SU-DHL-6 (cell line): ENCODE measurements at regions not wholly inside any gene's neighbourhood (a gene's known extent, or its start where the extent isn't known, plus 50 kb on each side); places are given as distances from the start of the nearest gene placed in this dataset.

ENCODE experiments used
- H2AFZ ChIP-seq: fragments of 200-600 bp; sonication (generic); 2 replicates; pipeline ENCODE4 v1.6.1; 2014; ENCODE audit warnings: low read depth, mild to moderate bottlenecking, moderate library complexity, mixed read lengths, antibody characterized with exemption, low read length; ENCODE audit not compliant: severe bottlenecking
- H3F3A ChIP-seq: fragments of 200-600 bp; shearing (Covaris generic); 2 replicates; pipeline ENCODE4 v1.6.0; 2016; ENCODE audit warnings: antibody characterized with exemption, mild to moderate bottlenecking; ENCODE audit not compliant: insufficient read depth
- H3K27ac ChIP-seq: fragments of 200-600 bp; sonication (generic); 2 replicates; pipeline ENCODE4 v1.5.1; 2016; ENCODE audit warnings: low read depth, mild to moderate bottlenecking, low read length, moderate library complexity, mixed read lengths
- H3K27me3 ChIP-seq: fragments of 200-600 bp; sonication (generic), shearing (Covaris generic); 2 replicates; pipeline ENCODE4 v1.6.0; 2014; ENCODE audit warnings: mild to moderate bottlenecking, low read length
- H3K36me3 ChIP-seq: fragments of 200-600 bp; sonication (generic); 2 replicates; pipeline ENCODE4 v1.6.1; 2014; ENCODE audit warnings: mild to moderate bottlenecking, low read length, mixed read lengths
- H3K4me2 ChIP-seq: fragments of 300-600, 200-600 bp; shearing (Covaris generic), sonication (generic); 2 replicates; pipeline ENCODE4 v1.6.0; 2014; ENCODE audit warnings: low read length, low read depth, mild to moderate bottlenecking; ENCODE audit not compliant: poor library complexity, severe bottlenecking
- H3K4me3 ChIP-seq: fragments of 200-600 bp; sonication (generic); 2 replicates; pipeline ENCODE4 v1.5.1; 2014; ENCODE audit warnings: antibody characterized with exemption, low read length, mild to moderate bottlenecking, mixed read lengths; ENCODE audit not compliant: insufficient read depth, poor library complexity, severe bottlenecking
- H3K79me2 ChIP-seq: fragments of 200-600 bp; sonication (generic); 2 replicates; pipeline ENCODE4 v1.6.1; 2014; ENCODE audit warnings: mild to moderate bottlenecking, low read length, moderate library complexity; ENCODE audit not compliant: insufficient read depth
- H3K9ac ChIP-seq: fragments of 200-600 bp; sonication (generic); 2 replicates; pipeline ENCODE4 v1.7.0; 2014; ENCODE audit warnings: mild to moderate bottlenecking, low read length
- H3K9me2 ChIP-seq: fragments of 200-600 bp; sonication (generic); replicated peaks from 2 replicates; pipeline ENCODE4 v1.6.1; 2014; ENCODE audit warnings: low read length; ENCODE audit not compliant: insufficient read depth
- H3K9me3 ChIP-seq: fragments of 200-600 bp; sonication (generic); 2 replicates; pipeline ENCODE4 v1.6.1; 2014; ENCODE audit warnings: low read length, mixed read lengths; ENCODE audit not compliant: insufficient read depth
- H4K20me1 ChIP-seq: fragments of 200-600 bp; sonication (generic); 2 replicates; pipeline ENCODE4 v1.6.1; 2014; ENCODE audit warnings: low read depth, mild to moderate bottlenecking, antibody characterized with exemption, low read length, moderate library complexity, mixed read lengths
- EZH2phosphoT487 ChIP-seq: fragments of 200-600 bp; sonication (generic), shearing (Covaris generic); conservative IDR thresholded peaks from 2 replicates; pipeline ENCODE4 v1.6.1; 2018; ENCODE audit warnings: mild to moderate bottlenecking, antibody characterized with exemption, low read length, moderate library complexity, mixed read lengths
- TF ChIP-seq, protein P1 (sequence below): fragments of 200-600 bp; sonication (generic); IDR thresholded peaks from one replicate; pipeline ENCODE4 v1.5.1; 2017; ENCODE audit warnings: antibody characterized with exemption, mild to moderate bottlenecking, low read length, moderate library complexity; ENCODE audit not compliant: insufficient read depth, poor library complexity, severe bottlenecking

DNA sequence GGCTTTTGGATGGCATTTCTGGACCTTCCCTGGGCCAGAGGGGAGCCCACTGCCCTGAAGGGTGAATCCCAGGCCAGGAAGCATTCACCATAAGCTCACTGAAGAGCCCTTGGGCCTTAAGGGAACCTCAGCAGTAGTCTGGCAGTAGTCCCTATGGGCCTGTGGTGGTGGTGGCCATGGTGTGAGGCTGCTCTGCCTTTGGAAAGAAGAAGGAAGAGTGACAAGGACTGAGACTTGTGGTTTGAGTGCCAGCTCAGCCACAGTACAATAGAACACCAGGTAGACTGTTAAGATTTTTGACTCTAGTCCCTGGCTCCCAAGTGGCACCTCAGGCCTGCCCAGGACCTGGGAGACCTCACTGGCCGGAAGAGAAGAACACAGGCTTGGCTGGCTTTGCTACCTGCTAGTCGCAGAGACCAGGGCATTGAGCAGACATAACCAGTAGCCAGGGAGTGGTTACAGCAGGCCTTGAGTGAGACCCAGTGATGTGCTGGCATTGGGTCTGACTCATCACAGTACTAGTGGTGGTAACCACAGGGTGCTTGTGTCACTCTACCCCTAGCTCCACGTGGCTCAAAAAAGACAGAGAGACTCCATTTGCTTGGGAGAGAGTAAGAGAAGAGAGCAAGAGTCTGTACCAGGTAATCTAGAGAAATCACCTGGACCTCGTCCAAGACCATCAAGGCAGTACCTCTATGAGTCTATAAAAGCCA, 259.8 kb upstream of the BLID start:
- no peaks in the 10 kb centered on the region for H3K36me3 ChIP-seq
- H3K9me3 ChIP-seq: no peaks in the 10 kb centered on the region
- no peak overlapping the region for H2AFZ ChIP-seq
- TF ChIP-seq EZH2phosphoT487: no peak
- TF ChIP-seq, protein P1, sequence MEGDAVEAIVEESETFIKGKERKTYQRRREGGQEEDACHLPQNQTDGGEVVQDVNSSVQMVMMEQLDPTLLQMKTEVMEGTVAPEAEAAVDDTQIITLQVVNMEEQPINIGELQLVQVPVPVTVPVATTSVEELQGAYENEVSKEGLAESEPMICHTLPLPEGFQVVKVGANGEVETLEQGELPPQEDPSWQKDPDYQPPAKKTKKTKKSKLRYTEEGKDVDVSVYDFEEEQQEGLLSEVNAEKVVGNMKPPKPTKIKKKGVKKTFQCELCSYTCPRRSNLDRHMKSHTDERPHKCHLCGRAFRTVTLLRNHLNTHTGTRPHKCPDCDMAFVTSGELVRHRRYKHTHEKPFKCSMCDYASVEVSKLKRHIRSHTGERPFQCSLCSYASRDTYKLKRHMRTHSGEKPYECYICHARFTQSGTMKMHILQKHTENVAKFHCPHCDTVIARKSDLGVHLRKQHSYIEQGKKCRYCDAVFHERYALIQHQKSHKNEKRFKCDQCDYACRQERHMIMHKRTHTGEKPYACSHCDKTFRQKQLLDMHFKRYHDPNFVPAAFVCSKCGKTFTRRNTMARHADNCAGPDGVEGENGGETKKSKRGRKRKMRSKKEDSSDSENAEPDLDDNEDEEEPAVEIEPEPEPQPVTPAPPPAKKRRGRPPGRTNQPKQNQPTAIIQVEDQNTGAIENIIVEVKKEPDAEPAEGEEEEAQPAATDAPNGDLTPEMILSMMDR: no peak
- no peaks in the 10 kb centered on the region for H3K9me2 ChIP-seq
- no peaks in the 10 kb centered on the region for H3K79me2 ChIP-seq
- no peaks in the 10 kb centered on the region for H3F3A ChIP-seq
- H3K4me2 ChIP-seq: no peak overlapping the region
- H3K9ac ChIP-seq: no peak overlapping the region
- no peak overlapping the region for H3K4me3 ChIP-seq
- H3K27ac ChIP-seq: no peak overlapping the region
- H4K20me1 ChIP-seq: no peaks in the 10 kb centered on the region
- no peaks in the 10 kb centered on the region for H3K27me3 ChIP-seq

DNA sequence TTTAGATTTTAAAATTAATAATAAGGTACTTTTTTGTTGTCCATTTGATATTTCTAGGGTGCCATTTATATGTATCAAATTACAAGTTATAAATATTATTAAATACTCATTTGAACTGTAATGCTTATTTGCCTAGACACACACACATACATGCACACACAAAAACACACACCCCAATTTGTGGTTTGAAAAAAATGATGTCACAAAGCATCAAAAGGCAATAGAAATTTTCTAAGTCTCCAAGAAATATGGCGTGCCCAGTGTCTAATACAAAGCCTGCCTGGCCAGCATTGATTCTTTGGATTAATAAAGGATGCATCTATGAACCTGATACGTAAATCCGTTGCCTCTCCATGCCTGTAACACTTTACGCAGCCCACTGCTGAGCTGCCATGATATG, 252.8 kb upstream of the BLID start:
- H3K27me3 ChIP-seq: no peaks in the 10 kb centered on the region
- no peak for TF ChIP-seq EZH2phosphoT487
- TF ChIP-seq, protein P1: no peak
- H3K4me3 ChIP-seq: no peak overlapping the region
- H3K4me2 ChIP-seq: no peak overlapping the region
- H3K9me2 ChIP-seq: no peaks in the 10 kb centered on the region
- no peaks in the 10 kb centered on the region for H3K79me2 ChIP-seq
- no peak overlapping the region for H3K27ac ChIP-seq
- H3K9ac ChIP-seq: no peak overlapping the region
- H3K9me3 ChIP-seq: no peaks in the 10 kb centered on the region
- no peaks in the 10 kb centered on the region for H3F3A ChIP-seq
- no peaks in the 10 kb centered on the region for H3K36me3 ChIP-seq
- no peaks in the 10 kb centered on the region for H4K20me1 ChIP-seq
- H2AFZ ChIP-seq: no peak overlapping the region

DNA sequence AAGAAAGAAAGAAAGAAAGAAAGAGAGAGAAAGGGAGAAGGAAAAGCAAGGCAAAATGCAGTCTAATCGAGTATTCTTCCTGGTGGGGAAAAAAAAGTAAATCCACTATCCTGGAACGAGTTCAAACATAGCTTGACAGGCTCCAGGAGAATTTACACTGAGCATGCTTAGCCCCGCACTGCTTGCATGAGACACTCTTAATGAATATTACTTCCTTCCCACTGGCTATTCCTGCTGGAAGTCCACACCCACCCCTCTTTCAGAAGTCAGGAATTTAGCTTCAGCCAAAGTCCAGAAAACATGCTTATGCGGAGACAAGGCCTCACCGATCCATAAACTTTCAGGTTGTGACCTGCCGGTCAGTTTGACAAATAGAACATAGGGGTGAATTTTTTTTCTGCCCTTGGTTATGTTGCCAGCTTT, 251.8 kb upstream of the BLID start:
- H2AFZ ChIP-seq: no peak overlapping the region
- H3K27ac ChIP-seq: no peak overlapping the region
- no peaks in the 10 kb centered on the region for H3K36me3 ChIP-seq
- no peaks in the 10 kb centered on the region for H3K9me3 ChIP-seq
- H3K9ac ChIP-seq: no peak overlapping the region
- no peaks in the 10 kb centered on the region for H3K79me2 ChIP-seq
- no peaks in the 10 kb centered on the region for H4K20me1 ChIP-seq
- H3K4me2 ChIP-seq: no peak overlapping the region
- H3F3A ChIP-seq: no peaks in the 10 kb centered on the region
- no peak for TF ChIP-seq EZH2phosphoT487
- TF ChIP-seq, protein P1: no peak
- H3K9me2 ChIP-seq: no peaks in the 10 kb centered on the region
- no peak overlapping the region for H3K4me3 ChIP-seq
- no peaks in the 10 kb centered on the region for H3K27me3 ChIP-seq
